Activated T-cell treated with anti-CD3 and anti-CD28 coated beads, Interleukin-2, amount 50 U/mL, for 72 hours (primary cell): ENCODE measurements at regions not wholly inside any gene's neighbourhood (a gene's known extent, or its start where the extent isn't known, plus 50 kb on each side); places are given as distances from the start of the nearest gene placed in this dataset.
"Not testable (repeated sequence)": the region's sequence is repeated elsewhere in the genome, so short reads cannot be mapped to it uniquely, and the experiment has no call there.

Experiments
- ATAC-seq, 2 donors: fragments of 150-1000 bp; cut with Tn5 transposase; replicated peaks in 1 of 2; 2 replicates each; pipeline ENCODE4 v1.10.0; 2021; ENCODE audit warnings: moderate library complexity in 2 of 2, mild to moderate bottlenecking in 1 of 2
- DNase-seq, 2 donors: peaks; one replicate each; pipeline ENCODE4 v3.0.0; 2021 to 2022; ENCODE audit warnings: mixed read lengths in 1 of 2
- H3K27ac Mint-ChIP-seq: one replicate; pipeline ENCODE4 v1.8.0; 2022; ENCODE audit warnings: mild to moderate bottlenecking, moderate library complexity, mixed read lengths
- H3K27me3 Mint-ChIP-seq: one replicate; pipeline ENCODE4 v1.8.0; 2022; ENCODE audit warnings: low read depth, mixed read lengths
- H3K36me3 Mint-ChIP-seq, 2 donors: one replicate each; pipeline ENCODE4 v1.8.0; 2022; ENCODE audit warnings: mixed read lengths in 2 of 2, mild to moderate bottlenecking in 1 of 2; ENCODE audit not compliant: insufficient read depth in 2 of 2
- H3K4me1 Mint-ChIP-seq: one replicate; pipeline ENCODE4 v1.8.0; 2022; ENCODE audit warnings: low read depth, mixed read lengths
- H3K4me3 Mint-ChIP-seq, 2 donors: one replicate each; pipeline ENCODE4 v1.8.0; 2022; ENCODE audit warnings: mild to moderate bottlenecking in 2 of 2, mixed read lengths in 2 of 2, moderate library complexity in 2 of 2
- H3K9me3 Mint-ChIP-seq, 2 donors: one replicate each; pipeline ENCODE4 v1.8.0; 2022; ENCODE audit warnings: mixed read lengths in 2 of 2

DNA sequence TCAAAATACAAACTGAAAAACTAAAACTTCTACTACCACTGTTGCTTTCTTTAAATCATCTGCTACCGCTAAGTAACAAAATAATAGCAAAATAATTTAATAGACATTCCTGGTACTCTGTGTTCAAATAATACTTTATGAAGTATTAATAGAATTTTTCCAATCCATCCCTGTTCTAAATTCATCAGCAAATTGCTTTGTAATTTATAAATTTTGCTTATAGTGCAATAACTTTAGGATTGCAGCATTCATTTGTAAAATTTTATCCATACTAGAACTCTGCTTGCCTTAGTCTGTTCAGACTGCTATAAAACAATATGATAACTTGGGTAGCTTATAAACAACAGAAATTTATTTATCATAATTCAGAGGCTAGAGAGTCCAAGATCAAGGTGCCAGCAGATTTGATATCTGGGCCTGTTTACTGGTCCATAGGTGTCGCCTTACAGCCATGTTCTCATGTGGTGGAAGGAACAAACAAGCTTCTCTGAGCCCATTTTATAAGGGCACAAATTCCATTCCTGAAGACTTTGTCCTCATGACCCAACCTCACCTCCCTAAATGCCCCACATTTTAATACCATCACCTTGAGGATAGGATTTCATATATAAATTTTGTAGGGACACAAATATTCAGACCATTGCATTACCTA lies 415.1 kb upstream of the MAP2 start:
- H3K4me1 Mint-ChIP-seq, result no peaks in the 10 kb centered on the region
- DNase-seq (no peak), ATAC-seq (no peak)
- no peaks in the 10 kb centered on the region for H3K27me3 Mint-ChIP-seq
- H3K36me3 Mint-ChIP-seq, result peaks cover 0 to 2% of the 10 kb centered on the region in 2 donors
- H3K4me3 Mint-ChIP-seq, result no peak overlapping the region
- no peak overlapping the region for H3K27ac Mint-ChIP-seq
- H3K9me3 Mint-ChIP-seq, result peaks cover 3 to 5% of the 10 kb centered on the region in 2 donors

DNA sequence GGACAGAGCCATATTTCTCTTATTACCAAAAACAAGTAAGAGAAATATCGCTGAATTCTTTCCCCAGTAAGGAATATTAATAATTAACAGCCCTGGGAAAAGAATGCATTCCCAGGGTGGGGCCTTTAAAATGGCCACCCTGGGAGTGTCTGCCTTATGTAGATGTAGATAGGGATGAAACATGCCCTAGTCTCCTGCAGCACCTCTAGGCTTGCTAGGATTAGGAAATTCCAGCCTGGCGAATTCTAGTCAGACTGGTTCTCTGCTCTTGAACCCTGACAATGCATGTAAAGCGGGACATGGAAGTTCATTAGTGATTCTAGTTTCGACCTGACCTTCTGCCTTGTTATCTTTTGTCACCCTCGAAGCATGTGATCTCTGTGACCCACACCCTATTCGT lies 405.2 kb upstream of the MAP2 start:
- not testable (repeated sequence) for H3K4me3 Mint-ChIP-seq, H3K4me1 Mint-ChIP-seq, H3K27me3 Mint-ChIP-seq, DNase-seq, H3K27ac Mint-ChIP-seq, ATAC-seq, H3K36me3 Mint-ChIP-seq
- peaks cover 5 to 13% of the 10 kb centered on the region in 2 donors for H3K9me3 Mint-ChIP-seq

DNA sequence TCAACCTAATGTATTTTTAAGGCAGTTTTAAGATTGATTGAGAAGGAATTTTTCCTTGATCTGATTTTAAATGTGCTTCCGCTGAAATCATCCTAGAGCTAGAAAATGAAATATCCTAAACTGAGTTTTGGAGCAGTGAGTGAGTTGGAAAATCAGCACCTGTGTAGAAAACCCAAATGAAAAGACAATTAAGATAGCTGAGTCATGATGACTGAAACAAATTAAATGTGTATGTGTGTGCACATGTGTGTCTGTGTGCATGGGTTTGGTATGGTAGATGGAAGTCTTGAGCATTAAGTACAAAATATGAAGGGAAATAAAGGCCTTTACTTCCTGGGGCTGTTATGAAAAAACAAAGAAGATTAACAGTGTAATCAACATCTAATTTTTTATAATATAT lies 394.6 kb upstream of the MAP2 start:
- H3K27ac Mint-ChIP-seq, result no peak overlapping the region
- DNase-seq (no peak), ATAC-seq (no peak)
- H3K27me3 Mint-ChIP-seq, result no peaks in the 10 kb centered on the region
- peaks cover 6 to 10% of the 10 kb centered on the region in 2 donors for H3K9me3 Mint-ChIP-seq
- no peak overlapping the region for H3K4me3 Mint-ChIP-seq
- no peaks in the 10 kb centered on the region for H3K36me3 Mint-ChIP-seq
- H3K4me1 Mint-ChIP-seq, result no peaks in the 10 kb centered on the region

DNA sequence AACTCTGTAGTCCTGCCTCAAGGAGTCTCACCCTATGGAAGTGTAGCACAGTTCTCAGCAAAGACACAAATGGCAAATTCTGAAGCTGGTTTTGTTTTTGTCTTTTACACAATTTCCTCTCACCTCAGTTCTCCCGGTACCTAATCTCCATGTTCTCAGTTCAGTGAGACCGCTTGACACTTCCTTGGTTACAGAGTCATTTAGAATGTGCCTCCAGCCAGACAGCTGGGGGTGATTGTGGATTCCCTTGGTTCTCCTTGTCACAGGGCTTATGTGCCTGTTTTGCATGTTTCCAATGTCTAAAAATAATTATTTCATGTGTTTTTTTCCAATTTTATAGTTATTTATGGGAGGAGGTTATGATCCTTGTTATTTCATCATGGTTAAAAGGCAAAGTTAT lies 379.5 kb upstream of the MAP2 start:
- ATAC-seq, result no peak
- DNase-seq, result no peak
- no peaks in the 10 kb centered on the region for H3K36me3 Mint-ChIP-seq
- no peaks in the 10 kb centered on the region for H3K4me1 Mint-ChIP-seq
- H3K27me3 Mint-ChIP-seq, result no peaks in the 10 kb centered on the region
- no peak overlapping the region for H3K27ac Mint-ChIP-seq
- no peaks in the 10 kb centered on the region for H3K9me3 Mint-ChIP-seq
- H3K4me3 Mint-ChIP-seq, result no peak overlapping the region

DNA sequence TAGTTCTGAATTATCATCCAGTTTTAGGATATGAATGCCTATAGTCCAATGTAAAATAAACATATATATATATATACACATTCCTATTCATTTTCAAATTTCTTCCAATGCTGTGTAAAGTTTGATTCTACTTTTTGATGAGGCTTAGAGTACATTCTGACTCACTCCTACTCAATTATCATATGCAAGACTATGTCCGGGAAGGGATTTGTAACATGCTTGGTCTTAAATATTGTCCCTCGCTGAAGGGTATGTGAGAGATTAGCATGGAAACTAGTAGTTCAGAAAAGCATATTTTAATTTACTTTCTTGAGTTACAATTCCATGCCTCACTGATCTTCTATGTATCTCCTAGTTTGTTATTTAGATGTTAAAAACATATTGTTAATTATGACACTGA lies 377.7 kb upstream of the MAP2 start:
- H3K27ac Mint-ChIP-seq, result no peak overlapping the region
- no peak overlapping the region for H3K4me3 Mint-ChIP-seq
- no peaks in the 10 kb centered on the region for H3K27me3 Mint-ChIP-seq
- ATAC-seq (no peak), DNase-seq (no peak)
- no peaks in the 10 kb centered on the region for H3K4me1 Mint-ChIP-seq
- H3K36me3 Mint-ChIP-seq, result no peaks in the 10 kb centered on the region
- no peaks in the 10 kb centered on the region for H3K9me3 Mint-ChIP-seq

DNA sequence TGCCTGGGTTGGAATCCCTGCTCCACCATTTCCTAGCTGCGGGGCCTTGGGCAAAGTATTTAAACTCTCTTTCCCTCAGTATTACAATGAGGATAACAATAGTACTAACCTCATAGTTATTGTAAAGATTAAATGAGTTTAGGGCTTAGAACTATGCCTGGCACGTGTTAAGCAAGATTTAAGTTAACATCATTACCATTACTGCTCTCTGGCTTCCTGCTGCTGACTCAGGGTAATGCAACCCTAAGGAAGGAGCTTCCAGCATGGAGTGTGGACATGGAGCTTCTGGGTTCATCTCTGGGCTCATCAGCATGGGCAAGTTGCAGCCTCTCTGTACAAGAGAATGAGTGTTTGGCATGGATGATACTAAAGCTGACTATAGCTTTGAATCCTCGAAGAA lies 374.2 kb upstream of the MAP2 start:
- Mint-ChIP-seq H3K4me1 (no peaks in the 10 kb centered on the region), H3K9me3 (peaks cover 0 to 5% of the 10 kb centered on the region in 2 donors), H3K27ac (no peak overlapping the region), H3K4me3 (no peak overlapping the region), H3K27me3 (no peaks in the 10 kb centered on the region), H3K36me3 (no peaks in the 10 kb centered on the region)
- DNase-seq, result no peak
- ATAC-seq, result no peak

DNA sequence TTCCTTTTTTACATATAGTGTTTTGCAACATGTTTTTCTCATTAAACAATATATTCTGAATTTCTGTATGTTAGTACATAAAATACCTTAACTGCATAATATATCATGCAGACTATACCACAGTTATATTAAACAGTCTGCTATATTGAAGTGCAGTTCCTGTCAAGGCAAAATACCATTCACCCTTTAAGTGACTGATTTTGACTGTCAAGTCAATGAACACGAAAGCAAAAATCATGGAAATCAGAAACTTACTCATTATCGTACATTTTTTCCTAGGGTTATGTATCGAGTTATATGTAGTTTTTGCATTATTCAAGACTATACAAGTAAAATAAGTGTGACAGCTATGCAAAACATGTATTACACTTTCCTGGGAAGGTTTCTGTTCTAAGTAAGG lies 361.6 kb upstream of the MAP2 start:
- Mint-ChIP-seq H3K36me3 (no peaks in the 10 kb centered on the region), H3K9me3 (peaks cover 2 to 4% of the 10 kb centered on the region in 2 donors), H3K4me3 (no peak overlapping the region), H3K27me3 (no peaks in the 10 kb centered on the region), H3K4me1 (no peaks in the 10 kb centered on the region), H3K27ac (no peak overlapping the region)
- DNase-seq, result no peak
- ATAC-seq, result no peak

DNA sequence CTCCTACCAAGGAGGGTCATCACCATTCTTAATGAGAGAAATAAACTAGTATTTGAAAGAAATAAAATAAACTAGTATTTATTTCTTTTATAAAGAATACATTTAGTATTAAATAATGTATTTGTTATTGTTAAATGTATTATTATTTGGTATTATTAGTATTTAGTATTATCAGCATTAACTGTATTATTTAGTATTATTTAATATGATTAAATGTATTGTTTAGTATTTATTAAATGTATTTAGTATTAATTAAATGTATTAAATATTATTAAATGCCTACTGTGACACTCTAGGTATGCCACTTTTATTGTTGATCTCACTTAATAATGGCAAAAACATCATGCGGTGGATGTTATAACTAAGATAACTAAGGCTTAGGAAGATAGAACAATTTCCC lies 353.6 kb upstream of the MAP2 start:
- Mint-ChIP-seq H3K4me3 (no peak overlapping the region), H3K27me3 (no peaks in the 10 kb centered on the region), H3K9me3 (peaks cover 3% of the 10 kb centered on the region in 2 donors), H3K36me3 (no peaks in the 10 kb centered on the region), H3K4me1 (no peaks in the 10 kb centered on the region), H3K27ac (no peak overlapping the region)
- ATAC-seq, result no peak
- DNase-seq, result no peak

DNA sequence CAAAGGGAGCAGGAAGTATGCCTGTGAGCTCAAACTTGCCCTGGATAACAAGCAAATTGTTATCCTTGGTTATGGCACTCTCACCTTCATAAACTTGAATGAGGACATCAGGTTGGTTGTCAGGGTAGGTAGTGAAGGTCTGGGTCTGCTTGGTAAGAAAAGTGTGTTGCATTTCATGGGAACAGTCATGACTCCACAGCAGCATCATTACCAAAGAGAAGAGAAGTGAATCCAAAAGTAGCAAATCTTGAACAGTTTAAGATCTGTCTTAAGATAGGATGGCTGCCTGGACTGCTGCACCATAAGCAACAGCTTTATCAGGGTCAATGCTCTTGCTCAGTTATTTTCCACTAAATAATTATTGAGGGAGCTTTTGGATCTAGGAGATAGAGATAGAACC lies 350.7 kb upstream of the MAP2 start:
- H3K27me3 Mint-ChIP-seq, result no peaks in the 10 kb centered on the region
- DNase-seq (no peak), ATAC-seq (no peak)
- H3K36me3 Mint-ChIP-seq, result no peaks in the 10 kb centered on the region
- no peak overlapping the region for H3K27ac Mint-ChIP-seq
- peaks cover 0 to 3% of the 10 kb centered on the region in 2 donors for H3K9me3 Mint-ChIP-seq
- H3K4me3 Mint-ChIP-seq, result no peak overlapping the region
- H3K4me1 Mint-ChIP-seq, result no peaks in the 10 kb centered on the region

DNA sequence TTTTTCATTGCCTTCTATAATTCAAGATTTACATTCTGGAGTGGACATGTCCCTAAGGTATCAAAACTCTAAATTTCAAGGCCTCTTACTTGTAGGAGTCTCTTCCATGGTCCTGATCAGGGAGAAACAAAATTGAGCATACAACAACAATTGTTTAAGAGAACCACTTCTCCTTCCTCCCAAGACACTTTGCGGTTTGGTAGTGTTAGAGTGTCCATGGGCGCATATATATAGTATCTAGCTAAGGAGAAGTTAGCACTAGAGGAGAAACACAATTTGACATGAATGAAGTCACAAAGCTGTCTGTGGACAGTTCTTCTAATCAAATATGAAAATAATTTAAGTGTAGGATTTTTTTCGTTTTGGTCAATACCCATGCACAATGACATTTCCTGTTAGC lies 349.1 kb upstream of the MAP2 start:
- H3K9me3 Mint-ChIP-seq, result peaks cover 0 to 3% of the 10 kb centered on the region in 2 donors

DNA sequence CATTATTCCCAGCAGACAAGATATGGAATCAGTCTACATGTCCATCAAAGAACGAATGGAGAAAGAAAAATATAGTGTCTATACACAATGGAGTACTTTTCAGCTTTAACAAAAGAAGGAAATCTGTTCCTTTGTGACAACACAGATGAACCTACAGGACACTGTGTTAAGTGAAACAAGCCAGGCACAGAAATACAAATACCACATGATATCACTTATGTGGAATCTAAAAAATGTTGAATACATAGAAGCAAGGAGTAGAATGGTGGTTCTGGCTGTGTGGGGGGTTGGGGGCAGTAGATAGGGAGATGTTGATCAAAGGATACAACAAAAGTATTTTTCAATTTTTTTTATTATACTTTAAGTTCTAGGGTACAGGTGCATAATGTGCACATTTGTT lies 347.7 kb upstream of the MAP2 start:
- peaks cover 0 to 3% of the 10 kb centered on the region in 2 donors for H3K9me3 Mint-ChIP-seq
- no peak for ATAC-seq

More for the DNA sequence above, 349.1 kb upstream of the MAP2 start:
- Mint-ChIP-seq H3K27me3 (no peaks in the 10 kb centered on the region), H3K36me3 (no peaks in the 10 kb centered on the region), H3K4me3 (no peak overlapping the region), H3K27ac (no peak overlapping the region), H3K4me1 (no peaks in the 10 kb centered on the region)
- ATAC-seq (no peak), DNase-seq (no peak)

DNA sequence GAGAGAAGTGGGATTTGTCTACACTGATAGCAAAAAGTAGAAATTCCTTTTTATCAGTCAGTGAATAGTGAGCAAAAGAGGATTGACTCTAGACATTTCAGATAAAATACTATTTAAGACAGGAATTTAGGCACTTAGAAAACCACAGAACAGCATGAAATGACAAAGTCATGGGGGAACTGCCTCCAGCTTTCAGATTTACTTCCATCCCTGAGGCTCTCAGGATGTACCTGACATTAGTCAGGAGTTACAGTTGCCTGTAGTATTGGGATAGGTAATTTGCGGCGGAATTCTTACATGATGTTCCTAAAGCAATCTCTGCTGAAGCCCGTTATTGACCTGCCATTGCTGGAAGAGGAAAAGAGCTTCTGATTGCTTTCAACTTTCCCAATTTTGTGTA lies 337.1 kb upstream of the MAP2 start:
- H3K9me3 Mint-ChIP-seq, result no peaks in the 10 kb centered on the region
- H3K27ac Mint-ChIP-seq, result no peak overlapping the region
- DNase-seq (no peak), ATAC-seq (no peak)
- H3K4me3 Mint-ChIP-seq, result no peak overlapping the region
- no peaks in the 10 kb centered on the region for H3K4me1 Mint-ChIP-seq
- no peaks in the 10 kb centered on the region for H3K36me3 Mint-ChIP-seq
- H3K27me3 Mint-ChIP-seq, result no peaks in the 10 kb centered on the region

More for the DNA sequence above, 347.7 kb upstream of the MAP2 start:
- no peaks in the 10 kb centered on the region for H3K36me3 Mint-ChIP-seq
- no peaks in the 10 kb centered on the region for H3K4me1 Mint-ChIP-seq
- H3K27ac Mint-ChIP-seq, result no peak overlapping the region
- no peaks in the 10 kb centered on the region for H3K27me3 Mint-ChIP-seq
- no peak for DNase-seq
- no peak overlapping the region for H3K4me3 Mint-ChIP-seq

DNA sequence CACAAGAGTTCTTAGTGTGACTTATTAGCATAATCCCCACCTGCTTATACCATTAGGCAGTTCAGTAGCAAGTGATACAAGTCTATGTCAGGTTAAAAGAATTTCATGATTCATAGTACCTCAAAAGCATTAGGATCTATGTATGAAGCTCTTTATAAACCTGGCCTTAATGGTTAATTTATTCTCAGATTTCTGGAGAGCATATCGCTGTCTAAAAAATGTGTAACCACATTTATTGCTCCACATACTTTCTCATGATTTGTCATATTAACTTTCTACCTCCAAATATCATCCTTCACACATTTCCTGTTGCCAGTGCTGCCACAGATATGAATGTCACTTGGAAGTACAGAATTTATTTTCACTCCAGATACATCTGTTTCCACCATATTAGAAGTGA lies 332.8 kb upstream of the MAP2 start:
- Mint-ChIP-seq H3K27me3 (no peaks in the 10 kb centered on the region), H3K4me3 (no peak overlapping the region), H3K9me3 (peaks cover under 1 to 2% of the 10 kb centered on the region in 2 donors), H3K27ac (no peak overlapping the region), H3K36me3 (no peaks in the 10 kb centered on the region), H3K4me1 (no peaks in the 10 kb centered on the region)
- DNase-seq (no peak), ATAC-seq (no peak)

DNA sequence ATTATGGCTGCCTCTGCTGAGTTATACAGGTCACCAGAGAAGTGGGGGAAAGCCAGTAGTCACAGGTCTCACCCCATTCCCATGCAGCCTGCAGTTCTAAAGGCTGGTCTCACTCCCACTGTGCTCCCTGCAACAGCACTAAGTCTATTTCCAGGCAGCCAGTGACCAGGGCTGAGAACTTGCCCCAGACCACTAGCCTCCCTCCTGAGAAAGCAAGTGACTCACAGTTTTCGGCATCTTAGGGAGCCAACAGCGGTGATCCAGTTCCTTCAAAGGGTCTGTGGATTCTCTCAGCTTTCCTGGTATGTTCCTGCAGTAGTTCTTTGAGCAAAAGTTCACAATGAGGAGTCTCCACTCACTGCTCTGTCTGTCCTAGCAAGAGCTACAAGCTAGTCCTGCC lies 329.6 kb upstream of the MAP2 start:
- Mint-ChIP-seq H3K4me3 (no peak overlapping the region), H3K27ac (no peak overlapping the region), H3K36me3 (no peaks in the 10 kb centered on the region), H3K27me3 (no peaks in the 10 kb centered on the region), H3K9me3 (peaks cover 2% of the 10 kb centered on the region in 2 donors), H3K4me1 (no peaks in the 10 kb centered on the region)
- no peak for ATAC-seq
- DNase-seq, result no peak
